ENCODE measurements at regions not wholly inside any gene's neighbourhood (a gene's known extent, or its start where the extent isn't known, plus 50 kb on each side); places are given as distances from the start of the nearest gene placed in this dataset.

DNA sequence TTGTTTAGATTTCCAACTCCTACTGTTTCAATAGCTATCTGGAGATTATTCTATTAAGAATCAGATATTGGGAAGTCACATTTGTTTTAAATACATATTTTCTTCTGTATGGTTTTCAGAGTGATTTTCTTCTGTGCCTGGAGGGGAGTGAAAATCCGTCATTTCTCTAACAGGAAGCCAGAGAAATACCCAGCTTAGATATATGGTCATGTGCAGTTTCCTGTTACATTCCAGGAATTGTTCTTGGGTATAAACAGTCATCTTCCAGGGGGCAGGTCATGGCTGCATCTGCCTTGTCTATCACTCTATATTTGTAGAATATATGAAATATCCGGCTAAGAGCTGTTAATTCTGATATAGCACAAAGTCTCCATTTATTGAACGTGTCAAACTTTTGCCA, 77.5 kb upstream of the MIR17HG start:
- DNase-seq = no peak
- intact Hi-C loops (cut with DNase I, micrococcal nuclease) = no loop called here
- ATAC-seq = no peak

DNA sequence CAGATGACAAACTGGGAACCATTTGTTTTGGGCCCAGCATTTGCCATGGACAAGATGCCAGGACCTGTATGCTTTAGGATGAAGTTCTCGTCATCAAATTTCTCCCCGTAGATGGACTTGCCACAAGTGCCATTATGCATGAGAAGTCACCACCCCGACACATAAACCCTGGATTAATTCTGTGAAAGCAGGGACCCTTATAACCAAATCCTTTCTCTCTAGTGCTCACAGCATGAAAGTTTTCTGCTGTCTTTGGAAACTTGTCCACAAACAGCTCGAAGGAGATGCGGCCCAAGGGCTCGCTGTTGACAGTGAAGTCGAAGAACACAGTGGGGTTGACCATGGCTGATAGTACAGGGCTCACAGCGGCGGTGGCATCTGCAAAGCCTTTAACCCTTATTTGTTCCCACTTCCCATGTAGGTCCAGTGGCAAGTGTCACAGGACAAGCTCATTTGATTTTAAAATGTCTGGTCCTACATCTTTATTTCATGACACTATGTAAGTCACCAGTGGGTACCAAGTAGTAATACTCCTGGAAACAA, 75.2 kb upstream of the MIR17HG start:
- no peak for DNase-seq
- intact Hi-C loops (cut with DNase I, micrococcal nuclease) = no loop called here

DNA sequence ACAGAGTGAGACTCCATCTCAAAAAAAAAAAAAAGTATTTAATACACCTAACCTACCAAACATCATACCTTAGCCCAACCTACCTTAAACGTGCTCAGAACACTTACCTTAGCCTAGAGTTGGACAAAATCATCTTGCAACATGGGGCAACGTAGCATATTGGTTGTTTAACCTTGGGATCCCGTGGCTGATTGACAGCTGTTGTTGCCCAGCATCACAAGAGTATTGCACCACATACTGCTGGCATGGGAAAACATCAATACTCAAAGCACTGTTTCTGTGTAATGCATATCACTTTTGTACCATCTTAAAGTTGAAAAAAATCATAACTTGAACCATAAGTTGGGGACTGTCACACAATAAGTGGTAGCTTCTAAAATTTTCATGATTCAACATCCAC, 73.8 kb upstream of the MIR17HG start:
- intact Hi-C loops (cut with DNase I, micrococcal nuclease) = no loop called here
- DNase-seq (no peak), ATAC-seq (no peak)

More for the DNA sequence above, 75.2 kb upstream of the MIR17HG start:
- no peak for ATAC-seq

DNA sequence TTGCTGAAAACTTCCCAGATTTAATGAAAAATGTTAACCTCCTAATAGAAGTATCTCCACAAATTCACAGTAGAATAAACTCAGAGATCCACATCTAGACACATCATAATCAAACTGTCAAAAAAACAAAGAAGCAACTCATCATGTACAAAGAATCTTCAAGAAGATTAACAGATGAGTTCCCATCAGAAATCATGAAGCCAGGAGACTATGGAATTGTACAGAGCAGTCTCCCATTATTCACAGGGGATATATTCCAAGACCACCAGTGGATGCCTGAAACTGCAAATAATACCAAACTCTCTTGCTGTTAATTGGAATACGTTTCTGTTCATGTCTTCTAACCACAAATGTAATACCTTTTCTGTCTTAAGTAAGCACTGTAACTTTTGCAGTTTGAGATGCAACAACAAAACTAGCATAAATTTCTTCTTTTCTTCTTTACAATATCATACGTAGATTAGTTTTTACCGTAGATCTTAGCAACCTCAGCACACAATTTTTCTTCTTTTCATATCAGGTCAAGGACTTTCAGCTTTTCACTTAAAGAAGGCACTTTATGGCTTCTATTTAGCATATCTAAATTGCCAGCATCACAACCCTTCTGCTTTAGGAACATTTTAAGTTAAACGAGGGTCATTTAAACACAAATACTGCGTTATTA, 70.3 kb upstream of the MIR17HG start:
- intact Hi-C loops (cut with DNase I, micrococcal nuclease) = no loop called here
- DNase-seq (no peak), ATAC-seq (no peak)

DNA sequence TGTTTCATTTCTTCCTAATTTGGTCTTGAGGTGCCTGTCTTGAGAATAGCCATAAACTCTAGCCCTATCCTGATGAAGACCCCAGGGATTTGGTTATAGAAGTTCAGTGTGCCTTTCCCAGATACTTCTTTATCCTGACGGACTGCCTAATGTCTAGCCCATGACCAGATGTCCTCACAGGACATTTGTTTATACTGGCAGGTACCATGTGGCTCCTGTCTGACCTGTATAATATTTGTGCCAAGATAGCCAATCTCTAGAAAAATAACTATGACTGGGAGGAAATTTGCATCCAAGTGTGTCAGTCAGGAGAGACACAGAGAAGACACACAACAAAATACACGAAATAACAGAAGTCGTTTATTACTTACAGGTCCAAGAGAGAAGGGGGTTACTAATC, 69.2 kb upstream of the MIR17HG start:
- intact Hi-C loops (cut with DNase I, micrococcal nuclease) = no loop called here
- ATAC-seq = no peak
- DNase-seq = no peak

DNA sequence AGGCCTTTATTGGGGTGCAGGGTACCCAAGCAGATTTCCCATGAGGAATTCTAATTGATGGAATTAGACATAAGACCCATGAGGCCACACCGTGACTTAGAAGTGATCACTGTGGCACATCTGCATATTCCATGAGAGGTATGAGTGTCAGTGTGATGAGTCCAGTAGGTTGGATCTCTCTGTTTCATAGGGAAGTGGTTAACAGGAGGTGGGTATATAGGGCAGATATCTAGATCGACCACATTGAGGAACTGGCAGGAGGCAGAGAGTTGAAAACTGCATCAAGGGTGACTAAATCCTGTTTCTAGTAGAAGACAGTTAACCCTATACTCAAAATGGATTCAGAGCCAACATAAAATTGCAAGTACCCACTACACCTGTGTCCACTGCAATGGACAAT, 68.6 kb upstream of the MIR17HG start:
- DNase-seq (no peak), ATAC-seq (no peak)
- intact Hi-C loops (cut with DNase I, micrococcal nuclease) = no loop called here

DNA sequence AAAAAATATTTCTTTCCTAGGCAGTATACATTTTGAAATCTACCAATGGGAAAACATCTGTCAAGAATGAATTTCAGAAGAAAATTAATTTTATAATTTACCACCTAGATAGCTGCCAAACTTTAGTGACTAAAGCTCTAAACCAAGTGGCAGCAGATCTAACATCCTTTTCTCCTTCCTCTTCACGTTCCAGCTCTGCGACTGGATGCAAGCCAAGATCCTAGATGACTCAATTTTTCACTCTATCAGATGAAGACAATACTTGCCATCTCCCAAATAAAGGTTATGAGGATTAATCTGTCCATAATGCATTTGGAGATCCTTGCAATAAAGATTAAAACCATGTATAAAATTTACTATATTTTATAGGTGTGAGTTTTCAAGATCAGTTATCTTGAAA, 66.7 kb upstream of the MIR17HG start:
- ATAC-seq = no peak
- DNase-seq = no peak
- intact Hi-C loops (cut with DNase I, micrococcal nuclease) = no loop called here

DNA sequence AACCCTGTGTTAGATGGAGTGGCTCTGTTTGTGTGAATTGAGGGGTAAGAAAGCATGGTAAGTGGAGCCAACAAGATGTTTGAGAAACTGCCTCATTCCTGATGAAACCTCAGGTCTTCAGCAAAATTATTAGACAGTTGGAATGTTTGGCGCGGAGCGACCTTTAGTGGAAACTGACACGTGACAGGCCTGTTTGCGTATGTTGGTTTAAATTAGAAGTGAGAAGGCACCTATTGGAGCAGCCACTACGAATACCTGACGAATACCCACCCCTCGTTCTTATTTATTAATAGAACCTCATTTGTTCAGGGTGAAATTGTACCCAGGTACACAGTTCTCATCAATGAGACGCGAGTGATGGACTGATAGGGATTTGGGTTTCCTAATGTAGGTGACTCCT, 63.2 kb upstream of the MIR17HG start:
- ATAC-seq (no peak), DNase-seq (no peak)
- intact Hi-C loops (cut with DNase I, micrococcal nuclease) = no loop called here

DNA sequence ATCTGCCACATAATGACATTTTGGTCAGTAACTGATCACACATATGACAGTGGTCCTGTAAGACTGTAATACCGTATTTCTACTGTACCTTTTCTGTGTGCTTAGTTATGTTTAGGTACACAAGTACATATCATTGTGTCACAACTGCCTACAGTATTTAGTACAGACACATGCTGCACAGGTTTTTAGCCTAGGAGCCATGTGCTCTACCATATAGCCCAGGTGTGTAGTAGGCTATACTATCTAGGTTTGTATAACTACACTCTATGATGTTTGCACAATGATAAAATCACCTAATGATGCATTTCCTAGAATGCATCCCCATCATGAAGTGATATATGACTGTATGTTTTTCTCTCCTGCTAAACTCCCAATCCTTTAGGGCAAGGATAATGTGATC, 61.2 kb upstream of the MIR17HG start:
- DNase-seq (no peak), ATAC-seq (peak; percentile 80)
- intact Hi-C loops (cut with DNase I, micrococcal nuclease) = no loop called here

DNA sequence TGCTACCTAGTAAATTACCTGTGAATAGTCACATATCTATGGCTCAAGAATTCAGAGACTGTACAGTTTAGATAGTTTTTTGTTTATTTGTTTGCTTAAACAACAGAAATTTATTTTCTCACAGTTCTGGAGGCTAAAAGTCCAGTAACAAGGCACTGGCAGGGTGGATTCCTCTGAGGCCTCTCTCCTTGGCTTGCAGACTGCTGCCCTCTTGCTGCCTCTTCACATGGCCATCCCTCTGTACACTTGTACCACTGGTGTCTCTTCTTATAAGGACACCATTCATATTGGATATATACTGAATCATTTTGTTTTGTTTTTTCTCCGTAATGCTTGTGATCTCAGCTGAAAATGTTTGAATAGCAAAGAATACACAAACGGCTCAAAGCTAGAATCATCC, 56.4 kb upstream of the MIR17HG start:
- DNase-seq (no peak), ATAC-seq (no peak)
- intact Hi-C loops (cut with DNase I, micrococcal nuclease) = no loop called here

DNA sequence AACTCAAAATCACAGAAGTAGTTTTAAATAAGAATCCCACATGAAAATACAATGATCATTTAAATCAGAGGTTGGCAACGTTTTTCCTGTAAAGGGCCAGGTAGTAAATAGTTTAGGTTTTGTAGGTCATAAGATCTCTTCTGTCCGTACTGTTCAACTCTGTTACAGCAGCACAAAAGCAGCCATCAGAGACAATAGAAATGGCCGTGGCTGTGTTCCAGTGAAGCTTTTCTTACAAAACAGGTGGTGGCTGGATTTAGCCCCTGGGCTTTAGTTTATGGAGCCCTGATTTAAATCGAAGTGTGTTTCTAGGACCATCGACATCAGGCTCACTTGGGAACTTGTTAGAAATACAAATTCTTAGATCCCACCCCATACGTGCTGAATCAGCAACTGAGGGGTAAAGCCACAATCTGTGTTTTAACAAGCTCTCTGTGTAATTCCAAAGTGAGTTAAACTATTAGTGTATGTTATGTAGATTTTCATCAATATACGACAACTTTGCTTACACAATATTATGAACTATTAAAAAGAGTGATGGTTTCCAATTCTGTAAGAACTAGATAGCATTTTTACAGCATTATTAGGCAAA, 54.8 kb upstream of the MIR17HG start:
- no peak for DNase-seq
- ATAC-seq = no peak
- intact Hi-C loops (cut with DNase I, micrococcal nuclease) = no loop called here

DNA sequence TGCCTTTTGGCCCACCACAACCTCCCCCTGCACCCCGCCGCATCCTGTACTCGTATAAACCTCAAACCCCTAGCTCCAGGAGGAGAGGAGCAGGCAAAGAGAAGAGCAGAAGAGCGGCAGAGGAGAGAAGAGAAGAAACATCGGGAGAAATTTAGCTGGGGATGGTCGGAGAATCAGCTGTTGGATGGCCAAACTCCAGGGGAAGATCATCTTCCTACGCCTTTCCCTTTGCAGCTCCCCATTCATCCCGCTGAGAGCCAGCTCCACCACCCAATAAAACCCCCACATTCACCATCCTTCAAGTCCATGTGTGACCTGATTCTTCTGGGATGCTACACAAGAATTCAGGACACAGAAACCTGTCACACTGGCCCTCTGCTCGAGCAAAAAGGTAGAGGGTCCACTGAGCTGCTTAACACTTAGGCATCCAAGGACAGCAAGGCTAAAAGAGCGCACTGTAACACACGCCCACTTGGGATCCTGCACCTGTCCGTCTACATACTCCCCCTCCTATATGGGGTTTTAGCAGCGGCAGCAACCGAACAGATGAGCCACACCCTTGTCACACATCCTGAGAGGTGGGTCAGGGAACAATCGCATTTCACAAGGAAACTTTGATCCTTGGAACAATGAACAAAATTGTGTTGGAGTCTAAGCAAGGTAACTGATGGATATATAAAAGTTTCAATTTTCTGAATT, 51.6 kb upstream of the MIR17HG start:
- ATAC-seq = peak; percentile 100
- intact Hi-C loops (cut with DNase I, micrococcal nuclease) = no loop called here
- peak; percentile 23 to 39 for DNase-seq

DNA sequence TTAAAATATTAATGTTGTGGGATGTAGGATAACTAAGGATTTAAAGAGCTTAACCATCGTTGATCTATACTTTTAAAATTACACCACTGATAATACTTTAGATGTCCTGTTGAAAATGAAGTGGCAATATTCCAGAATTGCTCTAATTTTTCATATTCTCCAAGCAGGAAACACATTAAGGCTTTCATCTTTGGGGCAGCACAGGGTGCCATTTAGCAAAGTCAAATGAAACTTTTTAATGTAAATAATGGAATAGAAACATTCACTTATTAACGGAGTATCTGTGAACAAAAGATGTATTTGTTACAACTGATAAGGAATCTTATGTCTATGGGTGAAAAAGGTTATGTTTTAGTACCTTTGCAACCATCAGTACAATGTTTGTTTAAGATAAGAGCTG, 50.0 kb upstream of the MIR17HG start:
- intact Hi-C loops (cut with DNase I, micrococcal nuclease) = no loop called here
- ATAC-seq (no peak), DNase-seq (no peak)

Data from left colon (tissue), 2 donors.